ENCODE measurements at regions not wholly inside any gene's neighbourhood (a gene's known extent, or its start where the extent isn't known, plus 50 kb on each side); places are given as distances from the start of the nearest gene placed in this dataset.

DNA sequence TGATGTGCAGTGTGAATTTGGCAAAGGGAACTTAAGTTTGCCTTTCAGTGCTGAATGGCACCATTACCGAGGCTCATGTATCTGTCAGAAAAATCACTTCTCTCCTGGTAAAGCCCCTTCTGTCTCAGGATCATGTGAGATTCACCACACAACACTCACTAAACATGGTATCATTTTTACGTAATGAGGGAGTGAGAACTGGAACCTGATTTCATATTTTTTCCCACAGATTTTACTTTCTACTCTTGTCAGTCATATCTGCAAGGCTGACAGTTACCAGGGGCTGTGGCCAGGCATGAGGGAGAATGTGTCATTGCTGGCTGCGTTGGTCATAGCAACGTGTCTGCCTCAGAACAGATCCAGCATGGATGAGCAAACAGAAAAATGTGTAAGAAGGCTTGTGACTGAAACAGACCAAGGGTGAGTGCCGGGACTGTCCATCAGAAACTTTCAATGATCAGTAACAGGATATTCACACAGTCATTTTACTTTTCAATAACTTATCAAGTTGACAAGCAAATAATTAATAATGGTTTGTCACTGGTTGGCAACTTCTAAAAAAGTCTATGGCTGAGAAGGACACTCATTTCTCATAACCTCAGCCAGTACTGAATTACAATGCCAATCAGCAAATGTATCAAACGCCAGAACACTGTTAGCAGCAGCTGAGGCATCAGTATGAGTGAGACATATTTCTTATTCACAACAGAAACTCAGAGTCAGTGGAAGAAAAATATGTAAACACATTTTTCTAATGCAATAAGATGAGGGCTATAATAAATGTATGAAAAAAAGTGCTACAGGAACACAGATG is 100.5 kb downstream of the CDC42EP3 start:
- H3K9me2 ChIP-seq (replicated peaks; ENCODE audit: insufficient read depth), result no peaks in the 10 kb centered on the region
- no peaks in the 10 kb centered on the region for H3K36me3 ChIP-seq (replicated peaks; ENCODE audit: insufficient read depth, low read depth)
- H3K4me3 ChIP-seq, result no peak overlapping the region
- H3K27me3 ChIP-seq, result no peaks in the 10 kb centered on the region
- no peak overlapping the region for H2AFZ ChIP-seq
- no peaks in the 10 kb centered on the region for H3K9me3 ChIP-seq (ENCODE audit: low read depth)
- WGBS (ENCODE audit: low lambda C conversion rate, missing lambda C conversion rate), result 35% methylated on average over 6 of the region's 6 CpGs
- H3K4me1 ChIP-seq (ENCODE audit: insufficient read depth), result peaks cover 20% of the 10 kb centered on the region
- peak overlapping the region; percentile 31 for H3K4me2 ChIP-seq
- TF ChIP-seq, protein P1, sequence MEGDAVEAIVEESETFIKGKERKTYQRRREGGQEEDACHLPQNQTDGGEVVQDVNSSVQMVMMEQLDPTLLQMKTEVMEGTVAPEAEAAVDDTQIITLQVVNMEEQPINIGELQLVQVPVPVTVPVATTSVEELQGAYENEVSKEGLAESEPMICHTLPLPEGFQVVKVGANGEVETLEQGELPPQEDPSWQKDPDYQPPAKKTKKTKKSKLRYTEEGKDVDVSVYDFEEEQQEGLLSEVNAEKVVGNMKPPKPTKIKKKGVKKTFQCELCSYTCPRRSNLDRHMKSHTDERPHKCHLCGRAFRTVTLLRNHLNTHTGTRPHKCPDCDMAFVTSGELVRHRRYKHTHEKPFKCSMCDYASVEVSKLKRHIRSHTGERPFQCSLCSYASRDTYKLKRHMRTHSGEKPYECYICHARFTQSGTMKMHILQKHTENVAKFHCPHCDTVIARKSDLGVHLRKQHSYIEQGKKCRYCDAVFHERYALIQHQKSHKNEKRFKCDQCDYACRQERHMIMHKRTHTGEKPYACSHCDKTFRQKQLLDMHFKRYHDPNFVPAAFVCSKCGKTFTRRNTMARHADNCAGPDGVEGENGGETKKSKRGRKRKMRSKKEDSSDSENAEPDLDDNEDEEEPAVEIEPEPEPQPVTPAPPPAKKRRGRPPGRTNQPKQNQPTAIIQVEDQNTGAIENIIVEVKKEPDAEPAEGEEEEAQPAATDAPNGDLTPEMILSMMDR (IDR thresholded peaks at IDR 0.05; ENCODE audit: poor library complexity), result no peak
- TF ChIP-seq EZH2 (IDR thresholded peaks at IDR 0.05; ENCODE audit: borderline replicate concordance), result no peak
- TF ChIP-seq EZH2phosphoT487 (IDR thresholded peaks at IDR 0.05; ENCODE audit: low read depth, severe bottlenecking, unreplicated experiment), result no peak
- DNase-seq (ENCODE audit: low spot score), result peak; percentile 63
- no peaks in the 10 kb centered on the region for H4K20me1 ChIP-seq (ENCODE audit: insufficient read depth, poor library complexity, severe bottlenecking)
- H3K27ac ChIP-seq, result peak overlapping the region; percentile 64
- H3K79me2 ChIP-seq, result no peaks in the 10 kb centered on the region

DNA sequence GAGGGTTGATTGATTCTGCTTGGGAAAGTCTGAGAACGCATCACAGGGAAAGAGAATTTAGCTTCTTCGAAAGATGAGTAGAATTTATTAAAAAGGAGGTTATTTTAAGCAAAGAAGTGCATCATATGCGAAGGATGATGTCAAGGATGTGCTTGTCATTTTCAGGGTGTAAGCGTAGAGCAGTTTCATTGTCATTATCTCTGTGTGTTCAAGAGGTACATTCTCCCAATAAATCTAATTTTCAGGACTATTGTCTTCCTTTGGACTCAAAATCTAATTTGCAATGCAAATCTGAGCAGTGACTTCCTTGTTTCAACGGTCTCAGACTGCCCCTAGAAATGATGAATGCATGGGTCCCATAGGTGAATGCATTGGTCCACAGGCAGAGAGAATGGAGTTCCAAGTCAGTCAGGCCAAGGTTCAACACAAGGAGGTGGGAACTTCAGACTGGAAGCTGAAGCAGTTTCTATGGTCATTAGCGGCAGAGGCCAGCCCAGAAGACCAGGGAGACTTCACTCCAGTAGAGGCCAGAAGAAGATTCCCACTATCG is 99.8 kb downstream of the CDC42EP3 start:
- Histone ChIP-seq H4K20me1 (ENCODE audit: insufficient read depth, poor library complexity, severe bottlenecking) (no peaks in the 10 kb centered on the region), H3K27ac (no peak overlapping the region), H3K79me2 (no peaks in the 10 kb centered on the region), H3K4me2 (no peak overlapping the region), H3K27me3 (no peaks in the 10 kb centered on the region), H3K9me3 (ENCODE audit: low read depth) (no peaks in the 10 kb centered on the region), H3K9me2 (replicated peaks; ENCODE audit: insufficient read depth) (no peaks in the 10 kb centered on the region), H3K4me1 (ENCODE audit: insufficient read depth) (peaks cover 20% of the 10 kb centered on the region), H3K36me3 (replicated peaks; ENCODE audit: insufficient read depth, low read depth) (no peaks in the 10 kb centered on the region), H2AFZ (no peak overlapping the region), H3K4me3 (no peak overlapping the region)
- 97% methylated on average over 7 of the region's 7 CpGs for WGBS (ENCODE audit: low lambda C conversion rate, missing lambda C conversion rate)
- no peak for DNase-seq (ENCODE audit: low spot score)
- TF ChIP-seq, protein P1 (IDR thresholded peaks at IDR 0.05; ENCODE audit: poor library complexity), result no peak
- TF ChIP-seq EZH2 (IDR thresholded peaks at IDR 0.05; ENCODE audit: borderline replicate concordance), result no peak
- no peak for TF ChIP-seq EZH2phosphoT487 (IDR thresholded peaks at IDR 0.05; ENCODE audit: low read depth, severe bottlenecking, unreplicated experiment)

DNA sequence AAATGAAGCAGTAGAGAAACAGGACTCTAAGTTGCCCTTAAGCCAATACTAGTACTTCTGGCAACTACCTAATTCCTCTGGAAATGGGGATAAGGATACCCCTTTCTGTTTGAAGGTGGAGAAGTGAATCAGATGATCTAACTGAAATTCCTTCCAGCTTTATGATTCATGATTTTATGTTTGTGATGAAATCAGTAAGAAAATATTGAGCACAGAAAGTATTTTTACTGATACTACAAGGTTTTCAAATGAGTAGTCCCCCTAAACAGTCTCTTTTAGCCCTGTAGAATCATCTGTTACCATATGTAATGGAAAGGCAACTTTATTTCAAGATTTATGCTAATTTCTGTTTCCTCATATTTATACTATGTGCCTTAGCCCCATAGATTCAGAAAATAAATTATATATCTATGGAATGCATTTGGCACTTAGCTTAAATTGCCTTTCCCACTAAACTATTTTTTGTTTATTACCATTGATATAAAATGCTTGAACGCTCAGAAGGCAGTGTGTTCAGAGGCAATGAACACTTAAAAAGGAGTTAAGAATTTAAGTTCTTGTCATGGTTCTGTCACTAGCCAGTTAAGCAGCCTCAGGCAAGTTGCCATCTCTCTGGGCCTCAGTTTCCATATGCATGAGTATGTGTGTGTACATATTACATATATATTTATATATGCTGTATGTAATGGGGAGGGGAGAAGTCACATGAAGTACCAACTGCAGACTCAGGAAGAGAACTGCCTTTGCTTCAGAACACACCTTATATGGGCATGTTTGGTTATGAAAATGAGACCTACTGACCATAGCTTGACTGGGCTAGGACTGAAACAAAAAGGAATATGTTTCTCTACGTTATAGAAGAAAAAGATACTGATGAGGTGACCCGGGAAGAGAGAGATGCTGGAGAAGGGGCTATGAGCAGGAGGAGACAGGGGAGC is 97.7 kb downstream of the CDC42EP3 start:
- Histone ChIP-seq H3K9me2 (replicated peaks; ENCODE audit: insufficient read depth) (no peaks in the 10 kb centered on the region), H3K27ac (no peak overlapping the region), H3K4me2 (no peak overlapping the region), H3K27me3 (no peaks in the 10 kb centered on the region), H3K4me3 (no peak overlapping the region), H3K79me2 (no peaks in the 10 kb centered on the region), H2AFZ (no peak overlapping the region), H3K4me1 (ENCODE audit: insufficient read depth) (peaks cover 20% of the 10 kb centered on the region), H3K9me3 (ENCODE audit: low read depth) (no peaks in the 10 kb centered on the region), H3K36me3 (replicated peaks; ENCODE audit: insufficient read depth, low read depth) (no peaks in the 10 kb centered on the region), H4K20me1 (ENCODE audit: insufficient read depth, poor library complexity, severe bottlenecking) (no peaks in the 10 kb centered on the region)
- DNase-seq (ENCODE audit: low spot score), result no peak
- 84% methylated on average over 3 of the region's 3 CpGs for WGBS (ENCODE audit: low lambda C conversion rate, missing lambda C conversion rate)
- TF ChIP-seq EZH2 (IDR thresholded peaks at IDR 0.05; ENCODE audit: borderline replicate concordance), result no peak
- TF ChIP-seq EZH2phosphoT487 (IDR thresholded peaks at IDR 0.05; ENCODE audit: low read depth, severe bottlenecking, unreplicated experiment), result no peak
